GM12878 (cell line): ENCODE measurements at regions not wholly inside any gene's neighbourhood (a gene's known extent, or its start where the extent isn't known, plus 50 kb on each side); places are given as distances from the start of the nearest gene placed in this dataset.

Experiments used
- BHLHE40 ChIP-seq, 2 experiments: fragments of 450-650 bp in 1 of 2; IDR thresholded peaks; 2 replicates each; pipeline ENCODE4 v1.6.1; 2011 to 2017; ENCODE audit warnings: low read depth in 2 of 2, borderline replicate concordance in 1 of 2, improper control_type of control experiment in 1 of 2, low read length in 1 of 2, mild to moderate bottlenecking in 1 of 2
- CBX5 ChIP-seq: sonication (generic); IDR thresholded peaks from 2 replicates; pipeline ENCODE4 v1.6.1; 2016; ENCODE audit warnings: low read depth, moderate library complexity, mild to moderate bottlenecking, inconsistent platforms
- IKZF2 ChIP-seq, 2 experiments: fragments of 450-650 bp; IDR thresholded peaks; 2 replicates each; pipeline ENCODE4 v1.6.1; 2017; ENCODE audit warnings: mild to moderate bottlenecking in 2 of 2, moderate library complexity in 2 of 2
- JUNB ChIP-seq: IDR thresholded peaks from 2 replicates; pipeline ENCODE4 v1.6.1; 2016; ENCODE audit warnings: antibody characterized with exemption, mild to moderate bottlenecking
- MTA2 ChIP-seq: fragments of 450-650 bp; IDR thresholded peaks from 2 replicates; pipeline ENCODE4 v1.6.1; 2016; ENCODE audit warnings: low read depth, mild to moderate bottlenecking, moderate library complexity
- NR2C2 ChIP-seq: IDR thresholded peaks from 2 replicates; pipeline ENCODE4 v1.6.1; 2011; ENCODE audit warnings: borderline replicate concordance, low read depth; ENCODE audit not compliant: control insufficient read depth, insufficient read length
- RUNX3 ChIP-seq: IDR thresholded peaks from 2 replicates; pipeline ENCODE4 v1.6.1; 2012; ENCODE audit warnings: low read length, inconsistent platforms
- SMARCA5 ChIP-seq: fragments of 450-650 bp; IDR thresholded peaks from 2 replicates; pipeline ENCODE4 v1.6.1; 2017; ENCODE audit warnings: mild to moderate bottlenecking
- TAF1 ChIP-seq: IDR thresholded peaks from 2 replicates; pipeline ENCODE4 v1.6.1; 2011; ENCODE audit warnings: mild to moderate bottlenecking, low read depth, low read length, borderline replicate concordance
- TF ChIP-seq, protein P1 (sequence below): fragments of 450-650 bp; IDR thresholded peaks from 2 replicates; pipeline ENCODE4 v1.6.1; 2017; ENCODE audit warnings: mild to moderate bottlenecking, moderate library complexity
- TF ChIP-seq, protein P2 (sequence below): fragments of 450-650 bp; formaldehyde crosslinking; IDR thresholded peaks from 2 replicates; pipeline ENCODE4 v1.4.0; 2022; ENCODE audit warnings: mild to moderate bottlenecking, moderate library complexity
- TF ChIP-seq, protein P3 (sequence below): IDR thresholded peaks from 2 replicates; pipeline ENCODE4 v1.6.1; 2012; ENCODE audit warnings: low read depth, low read length, improper control_type of control experiment
- TF ChIP-seq, protein P4 (sequence below): fragments of 450-650 bp; IDR thresholded peaks from 2 replicates; pipeline ENCODE4 v1.6.1; 2016; ENCODE audit warnings: mild to moderate bottlenecking
- TF ChIP-seq, protein P5 (sequence below): fragments of 450-650 bp; IDR thresholded peaks from 2 replicates; pipeline ENCODE4 v1.6.1; 2017; ENCODE audit warnings: borderline replicate concordance
- TF ChIP-seq, protein P6 (sequence below): IDR thresholded peaks from 2 replicates; pipeline ENCODE4 v1.6.1; 2011; ENCODE audit warnings: borderline replicate concordance, low read depth, mild to moderate bottlenecking, moderate library complexity, low read length; ENCODE audit not compliant: insufficient read depth, poor library complexity, severe bottlenecking

DNA sequence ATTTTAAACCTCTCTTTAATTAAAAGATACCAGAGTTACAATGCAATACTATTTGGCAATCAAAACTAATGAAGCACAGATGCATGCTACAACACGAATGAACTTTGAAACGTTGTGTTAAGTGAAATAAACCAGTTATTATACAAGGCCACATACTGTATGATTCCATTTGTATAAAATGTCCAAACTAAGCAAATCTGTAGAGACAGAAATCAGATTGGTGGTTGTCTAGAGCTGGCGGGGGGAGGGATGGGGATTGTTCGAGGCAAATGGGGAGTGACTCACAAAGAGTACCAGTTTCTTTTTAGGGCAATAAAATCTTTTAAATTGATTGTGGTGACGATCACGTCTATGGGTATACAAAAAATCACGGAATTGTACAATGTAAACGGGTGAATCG is 677.0 kb downstream of the NTRK3 start (continued):
- TF ChIP-seq, protein P1, sequence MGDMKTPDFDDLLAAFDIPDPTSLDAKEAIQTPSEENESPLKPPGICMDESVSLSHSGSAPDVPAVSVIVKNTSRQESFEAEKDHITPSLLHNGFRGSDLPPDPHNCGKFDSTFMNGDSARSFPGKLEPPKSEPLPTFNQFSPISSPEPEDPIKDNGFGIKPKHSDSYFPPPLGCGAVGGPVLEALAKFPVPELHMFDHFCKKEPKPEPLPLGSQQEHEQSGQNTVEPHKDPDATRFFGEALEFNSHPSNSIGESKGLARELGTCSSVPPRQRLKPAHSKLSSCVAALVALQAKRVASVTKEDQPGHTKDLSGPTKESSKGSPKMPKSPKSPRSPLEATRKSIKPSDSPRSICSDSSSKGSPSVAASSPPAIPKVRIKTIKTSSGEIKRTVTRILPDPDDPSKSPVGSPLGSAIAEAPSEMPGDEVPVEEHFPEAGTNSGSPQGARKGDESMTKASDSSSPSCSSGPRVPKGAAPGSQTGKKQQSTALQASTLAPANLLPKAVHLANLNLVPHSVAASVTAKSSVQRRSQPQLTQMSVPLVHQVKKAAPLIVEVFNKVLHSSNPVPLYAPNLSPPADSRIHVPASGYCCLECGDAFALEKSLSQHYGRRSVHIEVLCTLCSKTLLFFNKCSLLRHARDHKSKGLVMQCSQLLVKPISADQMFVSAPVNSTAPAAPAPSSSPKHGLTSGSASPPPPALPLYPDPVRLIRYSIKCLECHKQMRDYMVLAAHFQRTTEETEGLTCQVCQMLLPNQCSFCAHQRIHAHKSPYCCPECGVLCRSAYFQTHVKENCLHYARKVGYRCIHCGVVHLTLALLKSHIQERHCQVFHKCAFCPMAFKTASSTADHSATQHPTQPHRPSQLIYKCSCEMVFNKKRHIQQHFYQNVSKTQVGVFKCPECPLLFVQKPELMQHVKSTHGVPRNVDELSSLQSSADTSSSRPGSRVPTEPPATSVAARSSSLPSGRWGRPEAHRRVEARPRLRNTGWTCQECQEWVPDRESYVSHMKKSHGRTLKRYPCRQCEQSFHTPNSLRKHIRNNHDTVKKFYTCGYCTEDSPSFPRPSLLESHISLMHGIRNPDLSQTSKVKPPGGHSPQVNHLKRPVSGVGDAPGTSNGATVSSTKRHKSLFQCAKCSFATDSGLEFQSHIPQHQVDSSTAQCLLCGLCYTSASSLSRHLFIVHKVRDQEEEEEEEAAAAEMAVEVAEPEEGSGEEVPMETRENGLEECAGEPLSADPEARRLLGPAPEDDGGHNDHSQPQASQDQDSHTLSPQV: no peak
- TF ChIP-seq IKZF2 (IDR thresholded peaks at IDR 0.05) (no peak), MTA2 (no peak), TAF1 (no peak), RUNX3 (no peak), BHLHE40 (IDR thresholded peaks at IDR 0.05; ENCODE audit: borderline replicate concordance in 1 of 2, low read depth in 2 of 2, low read length in 1 of 2) (no peak), CBX5 (no peak), SMARCA5 (no peak), NR2C2 (no peak), JUNB (no peak)
- TF ChIP-seq, protein P2, sequence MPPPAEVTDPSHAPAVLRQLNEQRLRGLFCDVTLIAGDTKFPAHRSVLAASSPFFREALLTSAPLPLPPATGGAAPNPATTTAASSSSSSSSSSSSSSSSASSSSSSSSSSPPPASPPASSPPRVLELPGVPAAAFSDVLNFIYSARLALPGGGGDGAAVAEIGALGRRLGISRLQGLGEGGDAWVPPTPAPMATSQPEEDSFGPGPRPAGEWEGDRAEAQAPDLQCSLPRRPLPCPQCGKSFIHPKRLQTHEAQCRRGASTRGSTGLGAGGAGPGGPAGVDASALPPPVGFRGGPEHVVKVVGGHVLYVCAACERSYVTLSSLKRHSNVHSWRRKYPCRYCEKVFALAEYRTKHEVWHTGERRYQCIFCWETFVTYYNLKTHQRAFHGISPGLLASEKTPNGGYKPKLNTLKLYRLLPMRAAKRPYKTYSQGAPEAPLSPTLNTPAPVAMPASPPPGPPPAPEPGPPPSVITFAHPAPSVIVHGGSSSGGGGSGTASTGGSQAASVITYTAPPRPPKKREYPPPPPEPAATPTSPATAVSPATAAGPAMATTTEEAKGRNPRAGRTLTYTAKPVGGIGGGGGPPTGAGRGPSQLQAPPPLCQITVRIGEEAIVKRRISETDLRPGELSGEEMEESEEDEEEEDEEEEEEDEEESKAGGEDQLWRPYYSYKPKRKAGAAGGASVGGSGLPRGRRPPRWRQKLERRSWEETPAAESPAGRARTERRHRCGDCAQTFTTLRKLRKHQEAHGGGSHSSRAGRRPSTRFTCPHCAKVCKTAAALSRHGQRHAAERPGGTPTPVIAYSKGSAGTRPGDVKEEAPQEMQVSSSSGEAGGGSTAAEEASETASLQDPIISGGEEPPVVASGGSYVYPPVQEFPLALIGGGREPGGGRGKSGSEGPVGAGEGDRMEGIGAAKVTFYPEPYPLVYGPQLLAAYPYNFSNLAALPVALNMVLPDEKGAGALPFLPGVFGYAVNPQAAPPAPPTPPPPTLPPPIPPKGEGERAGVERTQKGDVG: no peak
- TF ChIP-seq, protein P3, sequence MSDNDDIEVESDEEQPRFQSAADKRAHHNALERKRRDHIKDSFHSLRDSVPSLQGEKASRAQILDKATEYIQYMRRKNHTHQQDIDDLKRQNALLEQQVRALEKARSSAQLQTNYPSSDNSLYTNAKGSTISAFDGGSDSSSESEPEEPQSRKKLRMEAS: no peak
- TF ChIP-seq, protein P4, sequence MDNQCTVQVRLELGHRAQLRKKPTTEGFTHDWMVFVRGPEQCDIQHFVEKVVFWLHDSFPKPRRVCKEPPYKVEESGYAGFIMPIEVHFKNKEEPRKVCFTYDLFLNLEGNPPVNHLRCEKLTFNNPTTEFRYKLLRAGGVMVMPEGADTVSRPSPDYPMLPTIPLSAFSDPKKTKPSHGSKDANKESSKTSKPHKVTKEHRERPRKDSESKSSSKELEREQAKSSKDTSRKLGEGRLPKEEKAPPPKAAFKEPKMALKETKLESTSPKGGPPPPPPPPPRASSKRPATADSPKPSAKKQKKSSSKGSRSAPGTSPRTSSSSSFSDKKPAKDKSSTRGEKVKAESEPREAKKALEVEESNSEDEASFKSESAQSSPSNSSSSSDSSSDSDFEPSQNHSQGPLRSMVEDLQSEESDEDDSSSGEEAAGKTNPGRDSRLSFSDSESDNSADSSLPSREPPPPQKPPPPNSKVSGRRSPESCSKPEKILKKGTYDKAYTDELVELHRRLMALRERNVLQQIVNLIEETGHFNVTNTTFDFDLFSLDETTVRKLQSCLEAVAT: no peak
- TF ChIP-seq, protein P5, sequence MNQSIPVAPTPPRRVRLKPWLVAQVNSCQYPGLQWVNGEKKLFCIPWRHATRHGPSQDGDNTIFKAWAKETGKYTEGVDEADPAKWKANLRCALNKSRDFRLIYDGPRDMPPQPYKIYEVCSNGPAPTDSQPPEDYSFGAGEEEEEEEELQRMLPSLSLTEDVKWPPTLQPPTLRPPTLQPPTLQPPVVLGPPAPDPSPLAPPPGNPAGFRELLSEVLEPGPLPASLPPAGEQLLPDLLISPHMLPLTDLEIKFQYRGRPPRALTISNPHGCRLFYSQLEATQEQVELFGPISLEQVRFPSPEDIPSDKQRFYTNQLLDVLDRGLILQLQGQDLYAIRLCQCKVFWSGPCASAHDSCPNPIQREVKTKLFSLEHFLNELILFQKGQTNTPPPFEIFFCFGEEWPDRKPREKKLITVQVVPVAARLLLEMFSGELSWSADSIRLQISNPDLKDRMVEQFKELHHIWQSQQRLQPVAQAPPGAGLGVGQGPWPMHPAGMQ: no peak
- TF ChIP-seq, protein P6, sequence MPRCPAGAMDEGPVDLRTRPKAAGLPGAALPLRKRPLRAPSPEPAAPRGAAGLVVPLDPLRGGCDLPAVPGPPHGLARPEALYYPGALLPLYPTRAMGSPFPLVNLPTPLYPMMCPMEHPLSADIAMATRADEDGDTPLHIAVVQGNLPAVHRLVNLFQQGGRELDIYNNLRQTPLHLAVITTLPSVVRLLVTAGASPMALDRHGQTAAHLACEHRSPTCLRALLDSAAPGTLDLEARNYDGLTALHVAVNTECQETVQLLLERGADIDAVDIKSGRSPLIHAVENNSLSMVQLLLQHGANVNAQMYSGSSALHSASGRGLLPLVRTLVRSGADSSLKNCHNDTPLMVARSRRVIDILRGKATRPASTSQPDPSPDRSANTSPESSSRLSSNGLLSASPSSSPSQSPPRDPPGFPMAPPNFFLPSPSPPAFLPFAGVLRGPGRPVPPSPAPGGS: no peak
- TF ChIP-seq, all 136 proteins: peak for 0
